ENCODE measurements at regions not wholly inside any gene's neighbourhood (a gene's known extent, or its start where the extent isn't known, plus 50 kb on each side); places are given as distances from the start of the nearest gene placed in this dataset.

GRCh38 chr12:74051848-74052247, 485.8 kb upstream of the ATXN7L3B start:
- Mint-ChIP-seq H3K36me3 (ENCODE audit: low read depth) (no peaks in the 10 kb centered on the region), H3K27me3 (ENCODE audit: low read depth) (no peaks in the 10 kb centered on the region), H3K4me3 (no peak overlapping the region), H3K9me3 (no peaks in the 10 kb centered on the region), H3K4me1 (ENCODE audit: low read depth) (no peaks in the 10 kb centered on the region), H3K27ac (no peak overlapping the region)
- no peak for DNase-seq (ENCODE audit: low spot score)

DNA sequence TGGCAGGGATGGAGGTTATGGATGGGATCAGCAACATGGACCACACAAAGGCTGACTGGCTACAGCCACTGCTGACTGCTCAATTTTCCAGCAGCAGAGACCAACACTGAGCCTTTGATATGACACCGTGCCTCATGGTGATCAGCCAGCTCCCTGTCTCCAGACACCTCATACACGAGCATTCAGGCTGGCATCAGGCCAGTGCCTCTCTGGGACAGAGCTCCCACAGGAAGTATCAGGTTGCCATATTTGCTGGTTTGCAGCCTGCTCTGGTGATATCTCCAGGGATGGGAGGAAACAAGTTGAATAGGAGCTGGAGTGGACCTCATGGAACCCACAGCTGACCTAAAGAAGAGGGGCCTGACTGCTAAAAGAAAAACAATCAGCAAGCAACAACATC, 471.2 kb upstream of the ATXN7L3B start:
- H3K27me3 Mint-ChIP-seq (ENCODE audit: low read depth), result no peaks in the 10 kb centered on the region
- H3K9me3 Mint-ChIP-seq, result peaks cover 31% of the 10 kb centered on the region
- no peak overlapping the region for H3K27ac Mint-ChIP-seq

GRCh38 chr12:74071182-74071581, 466.5 kb upstream of the ATXN7L3B start:
- H3K4me3 Mint-ChIP-seq, result no peak overlapping the region
- DNase-seq (ENCODE audit: low spot score), result no peak

More for the DNA sequence above, 471.2 kb upstream of the ATXN7L3B start:
- DNase-seq (ENCODE audit: low spot score), result no peak
- Mint-ChIP-seq H3K4me1 (ENCODE audit: low read depth) (no peaks in the 10 kb centered on the region), H3K4me3 (no peak overlapping the region), H3K36me3 (ENCODE audit: low read depth) (no peaks in the 10 kb centered on the region)

DNA sequence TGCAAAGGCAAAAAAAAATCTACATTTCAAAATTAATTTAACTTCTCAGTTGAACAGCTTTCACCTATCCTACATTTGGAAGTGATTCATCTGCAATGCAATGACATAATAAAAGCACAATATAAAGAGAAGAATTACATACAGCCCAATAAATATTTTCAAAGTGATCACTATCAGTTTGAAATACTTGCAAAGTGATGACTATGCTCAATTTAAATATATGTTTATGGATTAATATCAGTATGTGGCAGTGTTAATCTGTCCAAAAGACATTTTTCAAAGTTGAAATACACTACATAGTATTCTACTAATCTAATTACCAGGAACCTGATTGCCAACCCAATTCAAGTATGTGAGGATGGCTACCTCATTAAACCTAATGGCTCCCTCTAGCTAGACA, 460.7 kb upstream of the ATXN7L3B start:
- no peaks in the 10 kb centered on the region for H3K27me3 Mint-ChIP-seq (ENCODE audit: low read depth)
- H3K4me1 Mint-ChIP-seq (ENCODE audit: low read depth), result no peaks in the 10 kb centered on the region
- no peak for DNase-seq (ENCODE audit: low spot score)
- H3K9me3 Mint-ChIP-seq, result peaks cover 5% of the 10 kb centered on the region
- H3K4me3 Mint-ChIP-seq, result no peak overlapping the region
- no peaks in the 10 kb centered on the region for H3K36me3 Mint-ChIP-seq (ENCODE audit: low read depth)
- no peak overlapping the region for H3K27ac Mint-ChIP-seq

More at GRCh38 chr12:74071182-74071581, 466.5 kb upstream of the ATXN7L3B start:
- no peak overlapping the region for H3K27ac Mint-ChIP-seq
- H3K27me3 Mint-ChIP-seq (ENCODE audit: low read depth), result no peaks in the 10 kb centered on the region
- H3K4me1 Mint-ChIP-seq (ENCODE audit: low read depth), result no peaks in the 10 kb centered on the region
- peaks cover 31% of the 10 kb centered on the region for H3K9me3 Mint-ChIP-seq
- H3K36me3 Mint-ChIP-seq (ENCODE audit: low read depth), result no peaks in the 10 kb centered on the region

DNA sequence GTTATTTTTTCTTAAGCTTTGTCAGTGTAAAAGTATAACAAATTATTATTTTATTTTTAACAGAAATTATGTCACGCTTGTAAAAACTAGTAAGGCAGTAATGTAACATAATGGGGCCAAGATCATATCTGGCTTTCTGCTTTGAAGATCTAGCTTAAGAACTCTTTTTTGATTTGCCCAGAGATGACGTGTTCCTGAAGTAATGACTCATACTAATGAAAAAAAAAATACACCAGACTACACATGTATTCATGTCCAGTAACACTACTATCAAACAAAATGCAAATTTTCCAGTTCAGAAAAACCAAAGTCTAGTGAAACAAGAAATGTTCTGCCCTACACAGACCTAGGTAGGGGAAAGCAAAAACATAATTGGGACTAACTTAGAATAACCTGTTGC, 432.2 kb upstream of the ATXN7L3B start:
- H3K9me3 Mint-ChIP-seq, result no peaks in the 10 kb centered on the region
- no peaks in the 10 kb centered on the region for H3K36me3 Mint-ChIP-seq (ENCODE audit: low read depth)
- H3K4me3 Mint-ChIP-seq, result no peak overlapping the region
- no peak for DNase-seq (ENCODE audit: low spot score)
- no peaks in the 10 kb centered on the region for H3K4me1 Mint-ChIP-seq (ENCODE audit: low read depth)
- no peak overlapping the region for H3K27ac Mint-ChIP-seq
- H3K27me3 Mint-ChIP-seq (ENCODE audit: low read depth), result no peaks in the 10 kb centered on the region

DNA sequence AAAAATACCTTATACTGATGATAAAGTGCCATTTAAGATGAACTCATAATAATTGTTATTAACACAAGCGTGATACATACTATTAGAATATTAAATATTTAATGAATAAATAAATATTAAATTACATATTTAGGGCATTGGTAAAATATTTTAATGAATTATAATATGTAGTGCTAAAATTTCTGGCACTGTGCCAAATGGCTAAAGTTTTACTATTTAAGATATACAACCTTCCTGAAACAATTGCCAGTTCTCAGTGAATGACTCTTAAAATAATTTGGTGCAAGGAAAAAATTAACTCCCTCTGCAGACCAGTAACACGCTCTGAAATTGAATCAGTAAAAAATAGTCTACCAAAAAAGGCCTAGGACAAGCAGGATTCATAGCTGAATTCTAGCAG, 428.9 kb upstream of the ATXN7L3B start:
- Mint-ChIP-seq H3K36me3 (ENCODE audit: low read depth) (no peaks in the 10 kb centered on the region), H3K9me3 (no peaks in the 10 kb centered on the region), H3K4me3 (no peak overlapping the region), H3K27ac (no peak overlapping the region), H3K4me1 (ENCODE audit: low read depth) (no peaks in the 10 kb centered on the region), H3K27me3 (ENCODE audit: low read depth) (no peaks in the 10 kb centered on the region)
- no peak for DNase-seq (ENCODE audit: low spot score)

DNA sequence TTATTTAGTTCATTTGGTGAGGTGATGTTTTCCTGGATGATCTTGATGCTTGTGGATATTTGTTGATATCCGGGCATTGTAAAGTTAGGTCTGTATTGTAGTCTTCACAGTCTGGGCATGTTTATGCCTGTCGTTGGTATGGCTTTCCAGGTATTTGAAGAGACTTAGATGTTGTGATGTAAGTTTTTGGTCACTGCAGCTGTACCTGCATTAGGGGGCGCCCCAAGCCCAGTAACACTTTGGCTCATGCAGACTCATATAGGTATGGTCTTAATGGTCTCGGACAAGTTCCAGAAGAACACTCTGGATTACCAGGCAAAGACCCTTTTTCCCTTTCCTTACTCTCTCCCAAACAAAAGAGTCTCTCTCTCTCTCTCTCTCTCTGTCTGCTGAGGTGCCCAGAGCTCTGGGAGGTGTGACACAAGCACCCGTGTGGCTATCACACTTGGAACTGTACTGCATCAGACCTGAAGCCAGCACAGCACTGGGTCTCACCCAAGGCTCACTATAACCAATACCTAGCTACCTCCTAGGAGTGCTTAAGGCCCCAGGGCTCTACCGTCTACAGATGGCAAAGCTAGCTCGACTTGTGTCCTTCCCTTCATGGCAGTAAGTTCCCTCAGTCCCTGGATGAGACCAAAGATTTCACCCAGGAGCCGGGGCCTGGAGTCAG, 425.8 kb upstream of the ATXN7L3B start:
- no peak overlapping the region for H3K27ac Mint-ChIP-seq
- H3K4me1 Mint-ChIP-seq (ENCODE audit: low read depth), result no peaks in the 10 kb centered on the region
- no peaks in the 10 kb centered on the region for H3K27me3 Mint-ChIP-seq (ENCODE audit: low read depth)
- no peak for DNase-seq (ENCODE audit: low spot score)
- no peak overlapping the region for H3K4me3 Mint-ChIP-seq
- no peaks in the 10 kb centered on the region for H3K36me3 Mint-ChIP-seq (ENCODE audit: low read depth)
- H3K9me3 Mint-ChIP-seq, result no peaks in the 10 kb centered on the region

GRCh38 chr12:74119811-74120362, 417.7 kb upstream of the ATXN7L3B start:
- H3K27ac Mint-ChIP-seq, result no peak overlapping the region
- no peaks in the 10 kb centered on the region for H3K9me3 Mint-ChIP-seq
- H3K4me3 Mint-ChIP-seq, result no peak overlapping the region
- DNase-seq (ENCODE audit: low spot score), result no peak
- no peaks in the 10 kb centered on the region for H3K36me3 Mint-ChIP-seq (ENCODE audit: low read depth)
- H3K27me3 Mint-ChIP-seq (ENCODE audit: low read depth), result no peaks in the 10 kb centered on the region
- H3K4me1 Mint-ChIP-seq (ENCODE audit: low read depth), result no peaks in the 10 kb centered on the region

GRCh38 chr12:74120644-74121043, 417.0 kb upstream of the ATXN7L3B start:
- Mint-ChIP-seq H3K27ac (no peak overlapping the region), H3K27me3 (ENCODE audit: low read depth) (no peaks in the 10 kb centered on the region), H3K9me3 (peaks cover under 1% of the 10 kb centered on the region), H3K4me3 (no peak overlapping the region), H3K4me1 (ENCODE audit: low read depth) (no peaks in the 10 kb centered on the region), H3K36me3 (ENCODE audit: low read depth) (no peaks in the 10 kb centered on the region)
- no peak for DNase-seq (ENCODE audit: low spot score)

DNA sequence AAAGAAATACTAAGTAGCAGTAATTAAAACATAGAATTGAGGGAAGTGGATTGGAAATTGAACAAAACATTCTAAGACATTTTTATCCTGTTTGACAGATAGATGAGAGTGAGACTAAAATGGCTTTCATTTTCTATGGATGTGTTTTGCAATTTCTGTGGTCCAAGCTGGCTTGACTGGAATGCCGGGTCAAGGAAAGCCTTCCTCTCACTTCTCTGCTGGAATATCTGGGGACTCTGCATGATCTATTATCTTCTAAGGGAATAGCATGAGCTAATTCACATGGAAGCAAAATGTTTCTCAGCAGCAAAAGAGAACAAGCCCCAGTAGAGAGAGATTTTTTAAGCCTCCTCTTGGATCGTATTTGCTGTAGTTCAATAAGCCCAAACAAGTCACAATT, 407.9 kb upstream of the ATXN7L3B start:
- H3K27ac Mint-ChIP-seq, result no peak overlapping the region
- H3K36me3 Mint-ChIP-seq (ENCODE audit: low read depth), result no peaks in the 10 kb centered on the region
- H3K4me3 Mint-ChIP-seq, result no peak overlapping the region
- no peak for DNase-seq (ENCODE audit: low spot score)
- H3K4me1 Mint-ChIP-seq (ENCODE audit: low read depth), result no peaks in the 10 kb centered on the region
- H3K27me3 Mint-ChIP-seq (ENCODE audit: low read depth), result no peaks in the 10 kb centered on the region
- peaks cover 4% of the 10 kb centered on the region for H3K9me3 Mint-ChIP-seq

- no peaks in the 10 kb centered on the region for H3K9me3 Mint-ChIP-seq
Measured at GRCh38 chr12:74144396-74144795, 393.2 kb upstream of the ATXN7L3B start.

DNA sequence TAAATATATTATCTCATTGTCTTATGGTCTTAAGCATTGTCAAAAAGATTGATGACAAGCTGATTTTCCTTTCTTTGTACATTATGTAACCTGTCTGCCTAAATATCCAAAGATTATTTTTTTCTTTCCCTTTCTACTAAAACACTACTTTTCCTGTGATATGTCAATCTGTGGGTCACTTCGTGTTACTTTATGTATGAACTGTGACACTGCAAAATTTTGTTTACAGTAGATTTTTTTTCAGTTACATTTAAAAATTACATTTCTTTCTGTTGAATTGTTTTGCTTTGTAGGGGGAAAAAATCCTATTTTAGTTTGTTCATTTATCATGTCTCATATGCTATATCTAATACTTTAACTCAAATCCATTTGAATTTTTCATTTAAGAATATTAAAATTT, 392.3 kb upstream of the ATXN7L3B start:
- H3K4me1 Mint-ChIP-seq (ENCODE audit: low read depth), result no peaks in the 10 kb centered on the region
- H3K4me3 Mint-ChIP-seq, result no peak overlapping the region
- no peak overlapping the region for H3K27ac Mint-ChIP-seq
- no peaks in the 10 kb centered on the region for H3K27me3 Mint-ChIP-seq (ENCODE audit: low read depth)
- H3K36me3 Mint-ChIP-seq (ENCODE audit: low read depth), result no peaks in the 10 kb centered on the region
- no peaks in the 10 kb centered on the region for H3K9me3 Mint-ChIP-seq
- no peak for DNase-seq (ENCODE audit: low spot score)

More at GRCh38 chr12:74144396-74144795, 393.2 kb upstream of the ATXN7L3B start:
- no peaks in the 10 kb centered on the region for H3K4me1 Mint-ChIP-seq (ENCODE audit: low read depth)
- no peak for DNase-seq (ENCODE audit: low spot score)
- no peaks in the 10 kb centered on the region for H3K27me3 Mint-ChIP-seq (ENCODE audit: low read depth)
- no peak overlapping the region for H3K4me3 Mint-ChIP-seq
- H3K36me3 Mint-ChIP-seq (ENCODE audit: low read depth), result no peaks in the 10 kb centered on the region
- no peak overlapping the region for H3K27ac Mint-ChIP-seq

GRCh38 chr12:74148849-74149248, 388.8 kb upstream of the ATXN7L3B start:
- DNase-seq (ENCODE audit: low spot score), result no peak
- Mint-ChIP-seq H3K27me3 (ENCODE audit: low read depth) (no peaks in the 10 kb centered on the region), H3K9me3 (no peaks in the 10 kb centered on the region), H3K4me3 (no peak overlapping the region), H3K36me3 (ENCODE audit: low read depth) (no peaks in the 10 kb centered on the region), H3K4me1 (ENCODE audit: low read depth) (no peaks in the 10 kb centered on the region), H3K27ac (no peak overlapping the region)

GRCh38 chr12:74152370-74152769, 385.3 kb upstream of the ATXN7L3B start:
- Mint-ChIP-seq H3K36me3 (ENCODE audit: low read depth) (no peaks in the 10 kb centered on the region), H3K9me3 (no peaks in the 10 kb centered on the region), H3K27me3 (ENCODE audit: low read depth) (no peaks in the 10 kb centered on the region), H3K27ac (no peak overlapping the region), H3K4me3 (no peak overlapping the region), H3K4me1 (ENCODE audit: low read depth) (no peaks in the 10 kb centered on the region)
- DNase-seq (ENCODE audit: low spot score), result no peak

DNA sequence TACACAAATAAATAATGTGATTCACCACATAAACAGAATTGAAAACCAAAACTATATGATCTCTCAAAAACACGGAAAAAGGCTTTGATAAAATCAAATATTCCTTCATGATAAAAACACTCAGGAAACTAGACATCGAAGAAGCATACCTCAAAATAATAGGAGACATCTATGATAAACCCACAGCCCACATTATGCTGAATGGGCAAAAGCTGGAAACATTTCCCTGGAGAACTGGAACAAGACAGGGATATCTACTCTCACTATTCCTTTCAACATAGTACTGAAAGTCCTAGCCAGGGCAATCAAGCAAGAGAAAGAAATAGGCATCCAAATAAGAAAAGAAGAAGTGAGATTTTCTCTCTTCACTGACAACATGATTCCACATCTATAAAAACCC, 371.5 kb upstream of the ATXN7L3B start:
- Mint-ChIP-seq H3K36me3 (ENCODE audit: low read depth) (no peaks in the 10 kb centered on the region), H3K4me1 (ENCODE audit: low read depth) (no peaks in the 10 kb centered on the region), H3K4me3 (no peak overlapping the region), H3K27me3 (ENCODE audit: low read depth) (no peaks in the 10 kb centered on the region), H3K27ac (no peak overlapping the region), H3K9me3 (peaks cover 3% of the 10 kb centered on the region)
- no peak for DNase-seq (ENCODE audit: low spot score)

Data from T-helper 2 cell treated with Interferon-gamma antibody and Interleukin-4, amounts not matched to agents 5 μg/mL and 100 μg/mL, for 36 hours (primary cell).